Stimulated activated CD8-positive, alpha-beta memory T cell treated with anti-CD3 and anti-CD28 coated beads, Interleukin-4, amount 100 ng/mL, for 48 hours (primary cell): ENCODE measurements at regions not wholly inside any gene's neighbourhood (a gene's known extent, or its start where the extent isn't known, plus 50 kb on each side); places are given as distances from the start of the nearest gene placed in this dataset.
"Not testable (repeated sequence)": the region's sequence is repeated elsewhere in the genome, so short reads cannot be mapped to it uniquely, and the experiment has no call there.

ENCODE experiments used
- DNase-seq: peaks from one replicate; pipeline ENCODE4 v3.0.0-alpha.2; 2020

- no peak for DNase-seq
These were observed 521.7 kb upstream of the AUTS2 start for GRCh38 chr7:69076566-69076965.

GRCh38 chr7:69078997-69079769 is 519.1 kb upstream of the AUTS2 start:
- DNase-seq = no peak

- not testable (repeated sequence) for DNase-seq
These were observed 511.0 kb upstream of the AUTS2 start for GRCh38 chr7:69087281-69087680.

- no peak for DNase-seq
These were observed 510.1 kb upstream of the AUTS2 start for GRCh38 chr7:69088185-69088584.

GRCh38 chr7:69090936-69091335 is 507.3 kb upstream of the AUTS2 start:
- no peak for DNase-seq

GRCh38 chr7:69091521-69091920 is 506.8 kb upstream of the AUTS2 start:
- no peak for DNase-seq

- no peak for DNase-seq
These were observed 503.1 kb upstream of the AUTS2 start for GRCh38 chr7:69095127-69095526.

- no peak for DNase-seq
These were observed 502.6 kb upstream of the AUTS2 start for GRCh38 chr7:69095649-69096048.

- no peak for DNase-seq
These were observed 494.3 kb upstream of the AUTS2 start for GRCh38 chr7:69104023-69104422.

GRCh38 chr7:69105092-69105491 is 493.2 kb upstream of the AUTS2 start:
- no peak for DNase-seq

- DNase-seq = no peak
These were observed 492.3 kb upstream of the AUTS2 start for GRCh38 chr7:69105981-69106380.

- not testable (repeated sequence) for DNase-seq
These were observed 491.8 kb upstream of the AUTS2 start for GRCh38 chr7:69106449-69106848.

- not testable (repeated sequence) for DNase-seq
These were observed 491.3 kb upstream of the AUTS2 start for GRCh38 chr7:69106946-69107345.

GRCh38 chr7:69108097-69108496 is 490.2 kb upstream of the AUTS2 start:
- no peak for DNase-seq

GRCh38 chr7:69109246-69109645 is 489.0 kb upstream of the AUTS2 start:
- no peak for DNase-seq

- no peak for DNase-seq
These were observed 488.4 kb upstream of the AUTS2 start for GRCh38 chr7:69109879-69110278.

- no peak for DNase-seq
These were observed 487.7 kb upstream of the AUTS2 start for GRCh38 chr7:69110450-69111050.

- DNase-seq = no peak
These were observed 483.9 kb upstream of the AUTS2 start for GRCh38 chr7:69114374-69114773.

GRCh38 chr7:69115788-69116187 is 482.5 kb upstream of the AUTS2 start:
- DNase-seq = no peak

- not testable (repeated sequence) for DNase-seq
These were observed 482.1 kb upstream of the AUTS2 start for GRCh38 chr7:69116196-69116595.

GRCh38 chr7:69122953-69123352 is 475.3 kb upstream of the AUTS2 start:
- DNase-seq = no peak

GRCh38 chr7:69126896-69127479 is 471.3 kb upstream of the AUTS2 start:
- no peak for DNase-seq

GRCh38 chr7:69129524-69129923 is 468.8 kb upstream of the AUTS2 start:
- no peak for DNase-seq

- no peak for DNase-seq
These were observed 468.3 kb upstream of the AUTS2 start for GRCh38 chr7:69129951-69130350.
